ENCODE measurements at regions not wholly inside any gene's neighbourhood (a gene's known extent, or its start where the extent isn't known, plus 50 kb on each side); places are given as distances from the start of the nearest gene placed in this dataset.

DNA sequence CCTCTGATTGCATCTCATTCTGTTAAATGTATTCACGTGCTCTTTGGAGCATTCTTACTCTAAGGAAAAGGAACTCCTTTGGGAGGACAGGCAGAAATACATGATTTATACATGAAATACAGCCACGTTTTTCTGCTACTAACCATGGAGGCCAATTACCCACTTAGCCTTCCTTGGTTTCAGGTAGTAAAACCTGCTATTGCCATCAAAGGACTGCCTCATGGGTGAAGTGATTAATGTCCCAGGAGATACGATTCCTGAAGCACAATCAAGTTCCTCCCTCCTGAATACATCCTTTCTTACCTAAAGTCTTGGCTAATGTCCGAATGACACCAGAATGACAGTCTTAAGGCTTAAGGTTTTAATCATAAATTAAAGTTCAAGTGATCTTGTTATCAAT, 58.5 kb upstream of the PIK3CG start:
- no peak overlapping the region for H3K9ac ChIP-seq (ENCODE audit: low read length in 3 of 3)
- intact Hi-C loops (cut with DNase I) = no loop called here
- no peak overlapping the region for H3K4me3 ChIP-seq (ENCODE audit: low read length in 3 of 3)
- no peaks in the 10 kb centered on the region for H3K4me1 ChIP-seq (ENCODE audit: control insufficient read depth in 2 of 3, insufficient read depth in 2 of 3, low read depth in 1 of 3, low read length in 3 of 3)
- H3K27me3 ChIP-seq (ENCODE audit: control insufficient read depth, insufficient read depth, low read length) = no peaks in the 10 kb centered on the region
- DNase-seq (peak in 3 of 5 donors; percentile 30 to 71 (median 53)), FAIRE-seq (no peak)
- no peaks in the 10 kb centered on the region for H3K9me3 ChIP-seq (ENCODE audit: control insufficient read depth in 2 of 3, insufficient read depth in 1 of 3, low read length in 3 of 3)
- TF ChIP-seq, protein P1, sequence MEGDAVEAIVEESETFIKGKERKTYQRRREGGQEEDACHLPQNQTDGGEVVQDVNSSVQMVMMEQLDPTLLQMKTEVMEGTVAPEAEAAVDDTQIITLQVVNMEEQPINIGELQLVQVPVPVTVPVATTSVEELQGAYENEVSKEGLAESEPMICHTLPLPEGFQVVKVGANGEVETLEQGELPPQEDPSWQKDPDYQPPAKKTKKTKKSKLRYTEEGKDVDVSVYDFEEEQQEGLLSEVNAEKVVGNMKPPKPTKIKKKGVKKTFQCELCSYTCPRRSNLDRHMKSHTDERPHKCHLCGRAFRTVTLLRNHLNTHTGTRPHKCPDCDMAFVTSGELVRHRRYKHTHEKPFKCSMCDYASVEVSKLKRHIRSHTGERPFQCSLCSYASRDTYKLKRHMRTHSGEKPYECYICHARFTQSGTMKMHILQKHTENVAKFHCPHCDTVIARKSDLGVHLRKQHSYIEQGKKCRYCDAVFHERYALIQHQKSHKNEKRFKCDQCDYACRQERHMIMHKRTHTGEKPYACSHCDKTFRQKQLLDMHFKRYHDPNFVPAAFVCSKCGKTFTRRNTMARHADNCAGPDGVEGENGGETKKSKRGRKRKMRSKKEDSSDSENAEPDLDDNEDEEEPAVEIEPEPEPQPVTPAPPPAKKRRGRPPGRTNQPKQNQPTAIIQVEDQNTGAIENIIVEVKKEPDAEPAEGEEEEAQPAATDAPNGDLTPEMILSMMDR (IDR thresholded peaks at IDR 0.05; ENCODE audit: borderline replicate concordance, extremely low read depth, insufficient read depth) = no peak
- H3K36me3 ChIP-seq (ENCODE audit: control insufficient read depth in 2 of 3, insufficient read depth in 3 of 3, low read length in 3 of 3) = no peaks in the 10 kb centered on the region
- H3K27ac ChIP-seq (ENCODE audit: low read depth in 2 of 2, low read length in 2 of 2) = no peak overlapping the region

DNA sequence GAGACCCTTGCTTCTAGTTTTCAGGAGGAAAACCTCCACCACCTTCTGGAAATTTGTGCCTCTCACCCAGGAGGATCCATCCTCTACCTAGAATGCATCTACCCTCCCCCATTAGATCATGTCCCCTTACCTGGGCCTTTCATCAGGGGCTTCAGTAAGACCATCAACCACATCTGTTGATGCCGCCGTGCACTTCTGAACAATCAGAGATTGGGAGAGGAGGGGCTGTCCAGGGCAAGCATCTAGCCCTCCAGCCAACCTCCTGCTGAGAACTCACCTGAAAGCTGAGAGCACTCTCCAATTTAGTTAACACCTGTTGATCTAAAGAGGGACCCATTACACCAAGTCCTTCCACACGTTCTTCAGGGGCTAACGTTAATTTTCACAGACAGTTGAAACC, 57.6 kb upstream of the PIK3CG start:
- Histone ChIP-seq H3K9ac (ENCODE audit: low read length in 3 of 3) (no peak overlapping the region), H3K27ac (ENCODE audit: low read depth in 2 of 2, low read length in 2 of 2) (no peak overlapping the region), H3K36me3 (ENCODE audit: control insufficient read depth in 2 of 3, insufficient read depth in 3 of 3, low read length in 3 of 3) (no peaks in the 10 kb centered on the region), H3K4me1 (ENCODE audit: control insufficient read depth in 2 of 3, insufficient read depth in 2 of 3, low read depth in 1 of 3, low read length in 3 of 3) (no peaks in the 10 kb centered on the region), H3K27me3 (ENCODE audit: control insufficient read depth, insufficient read depth, low read length) (no peaks in the 10 kb centered on the region), H3K4me3 (ENCODE audit: low read length in 3 of 3) (no peak overlapping the region), H3K9me3 (ENCODE audit: control insufficient read depth in 2 of 3, insufficient read depth in 1 of 3, low read length in 3 of 3) (no peaks in the 10 kb centered on the region)
- FAIRE-seq (no peak), DNase-seq (no peak)
- TF ChIP-seq, protein P1 (IDR thresholded peaks at IDR 0.05; ENCODE audit: borderline replicate concordance, extremely low read depth, insufficient read depth) = no peak
- intact Hi-C loops (cut with DNase I) = no loop called here

DNA sequence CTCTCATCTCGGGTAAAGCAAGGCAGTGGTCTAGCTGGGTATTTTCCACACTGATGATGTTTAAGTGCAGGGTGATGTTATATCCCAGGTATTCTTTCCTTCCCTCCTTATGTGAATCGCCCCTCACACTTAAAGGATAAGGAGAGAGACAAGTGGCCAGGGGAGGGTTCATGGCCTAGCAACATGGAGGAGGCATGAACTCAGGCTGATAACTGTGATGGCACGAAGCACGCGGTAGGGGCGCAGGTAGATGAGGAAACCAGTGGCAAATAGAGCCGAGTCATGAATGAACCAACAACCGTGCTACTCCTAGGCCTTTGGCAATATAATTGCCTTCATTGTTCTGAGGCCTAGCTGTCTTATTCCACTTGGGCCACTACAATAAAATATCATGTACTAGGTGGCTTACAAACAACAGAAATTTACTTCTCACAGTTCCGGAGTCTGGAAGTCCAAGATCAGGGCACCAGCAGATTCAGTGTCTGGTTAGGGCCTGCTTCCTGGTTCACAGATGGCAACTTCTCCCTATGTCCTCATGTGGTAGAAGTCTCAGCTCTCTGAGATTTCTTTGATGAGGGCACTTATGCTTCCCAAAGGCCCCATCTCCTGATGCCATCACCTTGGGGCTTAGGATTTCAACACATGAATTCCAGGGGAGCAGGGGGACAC, 56.0 kb upstream of the PIK3CG start:
- Histone ChIP-seq H3K27me3 (ENCODE audit: control insufficient read depth, insufficient read depth, low read length) (no peaks in the 10 kb centered on the region), H3K9ac (ENCODE audit: low read length in 3 of 3) (no peak overlapping the region), H3K36me3 (ENCODE audit: control insufficient read depth in 2 of 3, insufficient read depth in 3 of 3, low read length in 3 of 3) (no peaks in the 10 kb centered on the region), H3K9me3 (ENCODE audit: control insufficient read depth in 2 of 3, insufficient read depth in 1 of 3, low read length in 3 of 3) (no peaks in the 10 kb centered on the region), H3K4me3 (ENCODE audit: low read length in 3 of 3) (no peak overlapping the region), H3K27ac (ENCODE audit: low read depth in 2 of 2, low read length in 2 of 2) (no peak overlapping the region), H3K4me1 (ENCODE audit: control insufficient read depth in 2 of 3, insufficient read depth in 2 of 3, low read depth in 1 of 3, low read length in 3 of 3) (no peaks in the 10 kb centered on the region)
- TF ChIP-seq, protein P1 (IDR thresholded peaks at IDR 0.05; ENCODE audit: borderline replicate concordance, extremely low read depth, insufficient read depth) = no peak
- DNase-seq = no peak
- intact Hi-C loops (cut with DNase I) = no loop called here
- no peak for FAIRE-seq

DNA sequence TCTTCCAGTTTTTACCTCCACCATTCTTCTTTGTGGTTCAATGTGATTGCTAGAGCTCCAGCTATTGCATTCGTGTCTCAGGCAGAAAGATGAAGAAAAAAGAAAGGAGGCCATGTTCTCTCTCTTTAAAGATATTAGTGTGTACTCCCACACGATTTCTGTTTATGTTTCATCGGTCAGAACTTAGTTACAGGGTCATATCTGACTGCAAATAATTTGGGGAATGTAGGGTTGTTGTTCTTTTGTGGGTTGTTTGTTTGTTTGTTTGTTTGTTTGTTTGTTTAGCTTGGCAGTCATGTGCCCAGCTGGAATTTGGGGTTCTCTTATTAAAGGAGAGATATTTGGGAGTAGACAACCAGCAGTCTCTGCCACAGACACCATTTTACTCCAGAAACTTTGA, 53.6 kb upstream of the PIK3CG start:
- Histone ChIP-seq H3K27ac (ENCODE audit: low read depth in 2 of 2, low read length in 2 of 2) (no peak overlapping the region), H3K36me3 (ENCODE audit: control insufficient read depth in 2 of 3, insufficient read depth in 3 of 3, low read length in 3 of 3) (no peaks in the 10 kb centered on the region), H3K4me1 (ENCODE audit: control insufficient read depth in 2 of 3, insufficient read depth in 2 of 3, low read depth in 1 of 3, low read length in 3 of 3) (no peaks in the 10 kb centered on the region), H3K9ac (ENCODE audit: low read length in 3 of 3) (no peak overlapping the region), H3K27me3 (ENCODE audit: control insufficient read depth, insufficient read depth, low read length) (no peaks in the 10 kb centered on the region), H3K9me3 (ENCODE audit: control insufficient read depth in 2 of 3, insufficient read depth in 1 of 3, low read length in 3 of 3) (no peaks in the 10 kb centered on the region), H3K4me3 (ENCODE audit: low read length in 3 of 3) (no peak overlapping the region)
- FAIRE-seq = no peak
- no peak for DNase-seq
- TF ChIP-seq, protein P1 (IDR thresholded peaks at IDR 0.05; ENCODE audit: borderline replicate concordance, extremely low read depth, insufficient read depth) = no peak
- intact Hi-C loops (cut with DNase I) = no loop called here
